C4-2B (cell line): ENCODE measurements at regions not wholly inside any gene's neighbourhood (a gene's known extent, or its start where the extent isn't known, plus 50 kb on each side); places are given as distances from the start of the nearest gene placed in this dataset.

Experiments used
- ZFX ChIP-seq: fragments of 450-650 bp; IDR thresholded peaks from 2 replicates; pipeline ENCODE4 v1.6.1; 2017
- TF ChIP-seq, protein P1 (sequence below): fragments of 450-650 bp; conservative IDR thresholded peaks from 2 replicates; pipeline ENCODE4 v1.5.1; 2017; ENCODE audit warnings: mild to moderate bottlenecking

DNA sequence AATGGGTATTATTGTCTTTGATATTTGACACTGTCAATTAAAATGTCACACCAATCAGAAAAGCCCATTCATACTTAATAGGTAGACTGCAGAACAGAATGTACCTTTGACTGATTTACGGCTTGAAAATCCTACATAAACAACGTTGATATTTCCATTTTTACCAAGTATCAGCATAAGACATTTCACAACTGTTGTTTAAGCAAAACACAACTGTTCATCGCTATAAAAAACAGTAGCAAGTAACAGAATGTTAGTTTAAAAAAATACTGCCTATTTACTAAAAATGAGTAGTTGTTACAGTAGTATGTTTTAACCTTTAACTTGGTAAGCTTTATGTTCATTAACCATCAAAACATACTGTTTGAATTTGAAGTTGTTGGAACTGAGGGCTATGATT is 1096.6 kb downstream of the PCDH17 start:
- TF ChIP-seq, protein P1, sequence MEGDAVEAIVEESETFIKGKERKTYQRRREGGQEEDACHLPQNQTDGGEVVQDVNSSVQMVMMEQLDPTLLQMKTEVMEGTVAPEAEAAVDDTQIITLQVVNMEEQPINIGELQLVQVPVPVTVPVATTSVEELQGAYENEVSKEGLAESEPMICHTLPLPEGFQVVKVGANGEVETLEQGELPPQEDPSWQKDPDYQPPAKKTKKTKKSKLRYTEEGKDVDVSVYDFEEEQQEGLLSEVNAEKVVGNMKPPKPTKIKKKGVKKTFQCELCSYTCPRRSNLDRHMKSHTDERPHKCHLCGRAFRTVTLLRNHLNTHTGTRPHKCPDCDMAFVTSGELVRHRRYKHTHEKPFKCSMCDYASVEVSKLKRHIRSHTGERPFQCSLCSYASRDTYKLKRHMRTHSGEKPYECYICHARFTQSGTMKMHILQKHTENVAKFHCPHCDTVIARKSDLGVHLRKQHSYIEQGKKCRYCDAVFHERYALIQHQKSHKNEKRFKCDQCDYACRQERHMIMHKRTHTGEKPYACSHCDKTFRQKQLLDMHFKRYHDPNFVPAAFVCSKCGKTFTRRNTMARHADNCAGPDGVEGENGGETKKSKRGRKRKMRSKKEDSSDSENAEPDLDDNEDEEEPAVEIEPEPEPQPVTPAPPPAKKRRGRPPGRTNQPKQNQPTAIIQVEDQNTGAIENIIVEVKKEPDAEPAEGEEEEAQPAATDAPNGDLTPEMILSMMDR = no peak
- no peak for TF ChIP-seq ZFX
